H9 (cell line): ENCODE measurements at regions not wholly inside any gene's neighbourhood (a gene's known extent, or its start where the extent isn't known, plus 50 kb on each side); places are given as distances from the start of the nearest gene placed in this dataset.

Experiments
- DNase-seq: peaks from one replicate; pipeline ENCODE4 v3.0.0-alpha.2; 2017
- H2AFZ ChIP-seq: one replicate; pipeline ENCODE4 v1.6.1; 2013; ENCODE audit warnings: mild to moderate bottlenecking, low read length, control low read depth, moderate library complexity
- H2AK5ac ChIP-seq: 2 replicates; pipeline ENCODE4 v1.6.1; 2013; ENCODE audit warnings: low read length, control low read depth, mixed read lengths; ENCODE audit not compliant: insufficient read length
- H2BK120ac ChIP-seq: one replicate; pipeline ENCODE4 v1.6.1; 2013; ENCODE audit warnings: low read depth, mild to moderate bottlenecking, low read length, control low read depth, inconsistent platforms; ENCODE audit not compliant: poor library complexity, severe bottlenecking
- H2BK12ac ChIP-seq: 2 replicates; pipeline ENCODE4 v1.6.1; 2013; ENCODE audit warnings: low read length, control low read depth, mixed read lengths, low read depth; ENCODE audit not compliant: insufficient read length
- H2BK15ac ChIP-seq: 2 replicates; pipeline ENCODE4 v1.6.1; 2013; ENCODE audit warnings: low read depth, low read length, control low read depth
- H2BK20ac ChIP-seq: one replicate; pipeline ENCODE4 v1.6.1; 2013; ENCODE audit warnings: low read depth, mild to moderate bottlenecking, low read length, control low read depth, inconsistent platforms; ENCODE audit not compliant: poor library complexity, severe bottlenecking
- H2BK5ac ChIP-seq: 2 replicates; pipeline ENCODE4 v1.6.1; 2013; ENCODE audit warnings: low read length, control low read depth, mixed read lengths; ENCODE audit not compliant: insufficient read length
- H3K14ac ChIP-seq: 2 replicates; pipeline ENCODE4 v1.6.1; 2013; ENCODE audit warnings: low read length, control low read depth; ENCODE audit not compliant: insufficient read depth
- H3K18ac ChIP-seq: 2 replicates; pipeline ENCODE4 v1.6.1; 2013; ENCODE audit warnings: low read depth, mild to moderate bottlenecking, mixed read lengths, low read length, control low read depth; ENCODE audit not compliant: insufficient read length
- H3K23ac ChIP-seq: 2 replicates; pipeline ENCODE4 v1.6.1; 2013; ENCODE audit warnings: low read length, control low read depth, mixed read lengths, low read depth; ENCODE audit not compliant: insufficient read length
- H3K23me2 ChIP-seq: 2 replicates; pipeline ENCODE4 v1.6.1; 2013; ENCODE audit warnings: low read depth, mild to moderate bottlenecking, mixed read lengths, low read length, control low read depth; ENCODE audit not compliant: insufficient read length, poor library complexity, severe bottlenecking
- H3K27ac ChIP-seq: 2 replicates; pipeline ENCODE4 v1.5.1; 2013; ENCODE audit warnings: low read length, control low read depth, mixed read lengths, low read depth; ENCODE audit not compliant: insufficient read length
- H3K27me3 ChIP-seq: 2 replicates; pipeline ENCODE4 v1.6.1; 2013; ENCODE audit warnings: low read length, control low read depth, inconsistent platforms; ENCODE audit not compliant: insufficient read depth
- H3K4ac ChIP-seq: 2 replicates; pipeline ENCODE4 v1.6.1; 2013; ENCODE audit warnings: low read depth, mild to moderate bottlenecking, control low read depth, inconsistent platforms, low read length, moderate library complexity
- H3K4me1 ChIP-seq: 2 replicates; pipeline ENCODE4 v1.6.1; 2013; ENCODE audit warnings: low read length, control low read depth, inconsistent platforms; ENCODE audit not compliant: insufficient read depth
- H3K4me2 ChIP-seq: 2 replicates; pipeline ENCODE4 v1.6.1; 2013; ENCODE audit warnings: low read length, control low read depth, mixed read lengths; ENCODE audit not compliant: insufficient read length, insufficient read depth
- H3K56ac ChIP-seq: 2 replicates; pipeline ENCODE4 v1.6.1; 2013; ENCODE audit warnings: low read depth, mild to moderate bottlenecking, mixed read lengths, low read length, control low read depth; ENCODE audit not compliant: insufficient read length
- H3K79me1 ChIP-seq: 2 replicates; pipeline ENCODE4 v1.6.1; 2013; ENCODE audit warnings: low read depth, mild to moderate bottlenecking, moderate library complexity, low read length, control low read depth, inconsistent platforms; ENCODE audit not compliant: insufficient read depth, poor library complexity, severe bottlenecking
- H3K79me2 ChIP-seq: 2 replicates; pipeline ENCODE4 v1.6.1; 2013; ENCODE audit warnings: low read length, control low read depth, inconsistent platforms; ENCODE audit not compliant: insufficient read depth
- H3K9ac ChIP-seq: 2 replicates; pipeline ENCODE4 v1.6.1; 2013; ENCODE audit warnings: low read length, control low read depth, mixed read lengths; ENCODE audit not compliant: insufficient read length; ENCODE audit errors: extremely low read depth
- H3K9me3 ChIP-seq: one replicate; pipeline ENCODE4 v1.6.1; 2013; ENCODE audit warnings: low read depth, low read length, inconsistent platforms; ENCODE audit not compliant: control insufficient read depth
- H3T11ph ChIP-seq: one replicate; pipeline ENCODE4 v1.6.1; 2013; ENCODE audit warnings: mild to moderate bottlenecking, low read length, control low read depth, inconsistent platforms
- H4K20me1 ChIP-seq: one replicate; pipeline ENCODE4 v1.6.1; 2013; ENCODE audit not compliant: control insufficient read depth, insufficient read length, insufficient read depth
- H4K5ac ChIP-seq: 2 replicates; pipeline ENCODE4 v1.6.1; 2013; ENCODE audit warnings: low read depth, mild to moderate bottlenecking, mixed read lengths, low read length, control low read depth; ENCODE audit not compliant: insufficient read length
- H4K8ac ChIP-seq: replicated peaks from 2 replicates; pipeline ENCODE4 v1.6.1; 2013; ENCODE audit warnings: low read length, control low read depth, mixed read lengths, low read depth; ENCODE audit not compliant: insufficient read length
- H4K91ac ChIP-seq: 2 replicates; pipeline ENCODE4 v1.6.1; 2013; ENCODE audit warnings: low read depth, mild to moderate bottlenecking, moderate library complexity, mixed read lengths, low read length, control low read depth; ENCODE audit not compliant: insufficient read length
- H3K27ac Mint-ChIP-seq, 3 experiments: 2 replicates in 2 of 3; 3 replicates in 1 of 3; pipeline ENCODE4 v1.8.0; 2020 to 2021; ENCODE audit warnings: mixed read lengths in 3 of 3, mild to moderate bottlenecking in 1 of 3, moderate library complexity in 1 of 3
- H3K27me3 Mint-ChIP-seq: 2 replicates; pipeline ENCODE4 v1.8.0; 2021; ENCODE audit warnings: low read depth, mild to moderate bottlenecking, moderate library complexity, mixed read lengths
- H3K36me3 Mint-ChIP-seq, 3 experiments: 2 replicates in 2 of 3; 3 replicates in 1 of 3; pipeline ENCODE4 v1.8.0; 2020 to 2021; ENCODE audit warnings: low read depth in 3 of 3, mixed read lengths in 3 of 3; ENCODE audit not compliant: insufficient read depth in 1 of 3
- H3K4me1 Mint-ChIP-seq, 2 experiments: 2 replicates each; pipeline ENCODE4 v1.8.0; 2020; ENCODE audit warnings: mixed read lengths in 2 of 2
- H3K4me3 Mint-ChIP-seq, 2 experiments: 2 replicates in 1 of 2; 3 replicates in 1 of 2; pipeline ENCODE4 v1.8.0; 2020 to 2021; ENCODE audit warnings: mild to moderate bottlenecking in 2 of 2, mixed read lengths in 2 of 2, moderate library complexity in 1 of 2
- H3K9me3 Mint-ChIP-seq, 2 experiments: 2 replicates in 1 of 2; 3 replicates in 1 of 2; pipeline ENCODE4 v1.8.0; 2020; ENCODE audit warnings: mild to moderate bottlenecking in 2 of 2, mixed read lengths in 2 of 2, moderate library complexity in 1 of 2
- CTCF ChIP-seq: fragments of 200-600 bp; sonication (generic); conservative IDR thresholded peaks from 3 replicates; pipeline ENCODE4 v1.8.0; 2021; ENCODE audit warnings: antibody characterized with exemption, mild to moderate bottlenecking
- WGBS: extraction: QIAGEN DNeasy Blood & Tissue Kit; methylation state at CpG from one replicate; pipeline ENCODE4 v1.1.7; 2013; ENCODE audit warnings: missing lambda C conversion rate, low lambda C conversion rate, mixed read lengths; ENCODE audit not compliant: insufficient read length; ENCODE audit errors: extremely low coverage; 5-methylcytosine and 5-hydroxymethylcytosine counted together

GRCh38 chr10:57696641-57697040 is 571.1 kb downstream of the IPMK start:
- no peaks in the 10 kb centered on the region for H3K4me1 ChIP-seq
- no peak overlapping the region for H3K27ac ChIP-seq
- H3K18ac ChIP-seq: no peak overlapping the region
- no peaks in the 10 kb centered on the region for H3K27me3 ChIP-seq
- no peak overlapping the region for H4K8ac ChIP-seq
- H2AK5ac ChIP-seq: no peak overlapping the region
- Mint-ChIP-seq H3K4me1 (peaks cover 0 to 8% of the 10 kb centered on the region in 2 experiments; a peak in 2 of 4 replicates), H3K27ac (no peak overlapping the region), H3K4me3 (no peak overlapping the region), H3K9me3 (no peaks in the 10 kb centered on the region; a peak in 1 of 5 replicates), H3K36me3 (no peaks in the 10 kb centered on the region), H3K27me3 (no peaks in the 10 kb centered on the region)
- no peak overlapping the region for H2BK15ac ChIP-seq
- H2AFZ ChIP-seq: no peak overlapping the region
- no peaks in the 10 kb centered on the region for H3K79me1 ChIP-seq
- H4K20me1 ChIP-seq: no peaks in the 10 kb centered on the region
- H3K9me3 ChIP-seq: no peaks in the 10 kb centered on the region
- H3K9ac ChIP-seq: no peak overlapping the region
- H3K4ac ChIP-seq: no peak overlapping the region
- H3K56ac ChIP-seq: no peak overlapping the region
- H2BK12ac ChIP-seq: no peak overlapping the region
- H2BK5ac ChIP-seq: no peak overlapping the region
- H2BK120ac ChIP-seq: no peak overlapping the region
- DNase-seq: no peak
- no peak for TF ChIP-seq CTCF
- no peak overlapping the region for H4K5ac ChIP-seq
- no peaks in the 10 kb centered on the region for H3K23me2 ChIP-seq
- H3T11ph ChIP-seq: no peak overlapping the region
- H3K4me2 ChIP-seq: no peak overlapping the region
- no CpG with 5 or more reads among the region's 1 CpG for WGBS
- no peaks in the 10 kb centered on the region for H3K79me2 ChIP-seq
- no peak overlapping the region for H2BK20ac ChIP-seq
- H3K14ac ChIP-seq: no peak overlapping the region
- no peak overlapping the region for H3K23ac ChIP-seq
- H4K91ac ChIP-seq: no peak overlapping the region
